Prostate gland (tissue), 2 donors: ENCODE measurements at regions not wholly inside any gene's neighbourhood (a gene's known extent, or its start where the extent isn't known, plus 50 kb on each side); places are given as distances from the start of the nearest gene placed in this dataset.

ENCODE experiments used
- CTCF ChIP-seq, 4 experiments: fragments of 200-600 bp in 2 of 4; fragments of 450-650 bp in 2 of 4; sonication (generic) in 2 of 4; IDR thresholded peaks; 1 replicate in 3 of 4; 2 replicates in 1 of 4; pipeline ENCODE4 v1.5.1; 2016 to 2019; ENCODE audit warnings: antibody characterized with exemption in 4 of 4, mild to moderate bottlenecking in 2 of 4, moderate library complexity in 2 of 4
- POLR2A ChIP-seq: fragments of 450-650 bp; IDR thresholded peaks from one replicate; pipeline ENCODE4 v1.6.1; 2016; ENCODE audit warnings: antibody characterized with exemption, mild to moderate bottlenecking

DNA sequence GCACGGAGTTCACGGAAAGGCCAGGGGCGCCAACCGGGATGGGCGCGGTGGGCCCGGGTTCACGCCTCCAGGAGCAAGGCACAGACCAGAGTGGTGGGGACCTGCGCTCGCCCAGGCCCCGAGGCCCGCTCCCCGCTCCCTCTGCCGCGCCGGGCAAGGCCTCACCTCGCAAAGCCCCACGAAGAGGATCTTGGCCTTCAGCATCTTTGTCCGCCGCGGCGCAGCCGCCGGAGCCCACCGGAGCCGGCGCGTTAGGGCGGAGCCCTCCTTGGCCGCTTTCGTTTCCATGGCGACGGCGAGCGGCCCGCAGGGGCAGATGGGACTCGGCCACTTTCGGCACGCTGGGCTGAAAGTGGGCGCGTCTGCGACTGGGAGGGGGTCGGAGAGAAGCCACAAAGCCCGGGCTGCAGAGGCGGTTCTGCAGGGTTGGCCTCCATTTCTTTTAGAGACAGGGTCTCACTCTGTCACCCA lies 944.4 kb upstream of the ZNF722 start:
- no peak for TF ChIP-seq CTCF (IDR thresholded peaks at IDR 0.05)
- TF ChIP-seq POLR2A: no peak
